ENCODE measurements at regions not wholly inside any gene's neighbourhood (a gene's known extent, or its start where the extent isn't known, plus 50 kb on each side); places are given as distances from the start of the nearest gene placed in this dataset.

- TF ChIP-seq SMAD1 (CRISPR knock-in tag; IDR thresholded peaks at IDR 0.05; ENCODE audit: borderline replicate concordance, low read depth) = peak; percentile 60; the same call in 1 of the 2 replicates
- no peak for TF ChIP-seq NR0B2 (CRISPR knock-in tag; IDR thresholded peaks at IDR 0.05)
- TF ChIP-seq ARNT2 (CRISPR knock-in tag; IDR thresholded peaks at IDR 0.05; ENCODE audit: low read depth) = no peak
- no peak for TF ChIP-seq NFKBIZ (CRISPR knock-in tag; IDR thresholded peaks at IDR 0.05)
- no peak for TF ChIP-seq RBFOX2 (IDR thresholded peaks at IDR 0.05; ENCODE audit: low read depth, low read length)
- no peak for TF ChIP-seq PCBP2 (optimal IDR thresholded peaks at IDR 0.05; ENCODE audit: low read depth, low read length, poor library complexity, severe bottlenecking)
- TF ChIP-seq HOXA5 (CRISPR knock-in tag; IDR thresholded peaks at IDR 0.05) = no peak
- no peak for TF ChIP-seq TAF1 (CRISPR knock-in tag; IDR thresholded peaks at IDR 0.05)
- no peak for TF ChIP-seq ZNF83 (CRISPR knock-in tag; IDR thresholded peaks at IDR 0.05; ENCODE audit: borderline replicate concordance)
- TF ChIP-seq ZSCAN21 (CRISPR knock-in tag; IDR thresholded peaks at IDR 0.05; ENCODE audit: borderline replicate concordance) = no peak
- TF ChIP-seq TBX2 (CRISPR knock-in tag; IDR thresholded peaks at IDR 0.05; ENCODE audit: borderline replicate concordance) = no peak
- no peak for TF ChIP-seq ZNF616 (CRISPR knock-in tag; IDR thresholded peaks at IDR 0.05; ENCODE audit: low read depth)
- no peak for TF ChIP-seq SMYD3 (CRISPR knock-in tag; IDR thresholded peaks at IDR 0.05)
- TF ChIP-seq SNAPC4 (CRISPR knock-in tag; IDR thresholded peaks at IDR 0.05) = no peak
- no peak for TF ChIP-seq POLR2AphosphoS5 (IDR thresholded peaks at IDR 0.05; ENCODE audit: low read depth, low read length)
- TF ChIP-seq TFDP2 (CRISPR knock-in tag; IDR thresholded peaks at IDR 0.05) = no peak
- no peak for TF ChIP-seq NONO (IDR thresholded peaks at IDR 0.05)
- peak; percentile 67; the same call in 1 of the 2 replicates for TF ChIP-seq NONO (CRISPR knock-in tag; conservative IDR thresholded peaks at IDR 0.05)
- no peak for TF ChIP-seq SMARCC2 (IDR thresholded peaks at IDR 0.05)
- TF ChIP-seq PAF1 (CRISPR knock-in tag; IDR thresholded peaks at IDR 0.05) = no peak
- TF ChIP-seq ZNF562 (CRISPR knock-in tag; IDR thresholded peaks at IDR 0.05; ENCODE audit: borderline replicate concordance) = no peak
- TF ChIP-seq ZNF710 (CRISPR knock-in tag; IDR thresholded peaks at IDR 0.05; ENCODE audit: borderline replicate concordance) = peak; percentile 40; the same call in 1 of the 2 replicates
These were observed 325.8 kb upstream of the DIO3 start (continued) for GRCh38 chr14:101235335-101236103.
